PC-9 (cell line): ENCODE measurements at regions not wholly inside any gene's neighbourhood (a gene's known extent, or its start where the extent isn't known, plus 50 kb on each side); places are given as distances from the start of the nearest gene placed in this dataset.

ENCODE experiments used
- BruUV-seq: library from RNA; stranded (reverse); fragments of 400-500 nt; replicated peaks from 2 replicates; lab custom pipeline; 2021; lab: Mats Ljungman, UMichigan
- CTCF ChIA-PET: fragments of 300-600 bp; sonication (Branson Sonifier 250); formaldehyde crosslinking; loops from one replicate; lab custom pipeline; 2022; ENCODE audit warnings: antibody characterized with exemption; lab: Charles Lee
- POLR2A ChIA-PET: fragments of 300-600 bp; sonication (Branson Sonifier 250); formaldehyde crosslinking; loops from one replicate; lab custom pipeline; 2022; ENCODE audit warnings: antibody characterized with exemption; ENCODE audit not compliant: unreplicated experiment; lab: Charles Lee
- DNase-seq, 2 experiments: peaks; one replicate each; pipeline versions ENCODE4 v3.0.0 to v3.0.0-alpha.2; 2015 to 2022; ENCODE audit warnings: mixed read lengths in 1 of 2
- H2AFZ ChIP-seq: fragments of 200-600 bp; sonication (generic); 2 replicates; pipeline ENCODE4 v1.8.1; 2017; ENCODE audit warnings: antibody characterized with exemption
- H3F3A ChIP-seq: fragments of 200-600 bp; sonication (generic); 2 replicates; pipeline ENCODE4 v1.8.1; 2017; ENCODE audit warnings: antibody characterized with exemption, mild to moderate bottlenecking, low read depth; ENCODE audit not compliant: insufficient read depth
- H3K27ac ChIP-seq: fragments of 200-600 bp; sonication (generic); 2 replicates; pipeline ENCODE4 v1.6.1; 2016; ENCODE audit warnings: mixed run types
- H3K27me3 ChIP-seq: fragments of 200-600 bp; sonication (generic); 2 replicates; pipeline ENCODE4 v1.6.1; 2016; ENCODE audit warnings: low read depth, mixed run types; ENCODE audit not compliant: insufficient read depth
- H3K36me3 ChIP-seq: fragments of 200-600 bp; sonication (generic); 2 replicates; pipeline ENCODE4 v1.6.1; 2016; ENCODE audit warnings: low read depth, mixed run types
- H3K4me1 ChIP-seq: fragments of 200-600 bp; sonication (generic); replicated peaks from 2 replicates; pipeline ENCODE4 v1.6.1; 2016; ENCODE audit warnings: mixed run types; ENCODE audit not compliant: insufficient read depth
- H3K4me2 ChIP-seq: fragments of 200-600 bp; sonication (generic); 2 replicates; pipeline ENCODE4 v1.6.1; 2017; ENCODE audit warnings: mixed run types
- H3K4me3 ChIP-seq: fragments of 200-600 bp; sonication (generic); 2 replicates; pipeline ENCODE4 v1.6.1; 2016; ENCODE audit warnings: mixed run types
- H3K79me2 ChIP-seq: fragments of 200-600 bp; sonication (generic); 2 replicates; pipeline ENCODE4 v1.6.1; 2017; ENCODE audit warnings: low read depth, mixed run types
- H3K9me2 ChIP-seq: fragments of 200-600 bp; sonication (generic); 2 replicates; pipeline ENCODE4 v1.8.1; 2017; ENCODE audit warnings: mild to moderate bottlenecking; ENCODE audit not compliant: insufficient read depth
- H3K9me3 ChIP-seq: fragments of 200-600 bp; sonication (generic); 2 replicates; pipeline ENCODE4 v1.8.1; 2016; ENCODE audit warnings: low read depth; ENCODE audit not compliant: insufficient read depth
- H4K20me1 ChIP-seq: fragments of 200-600 bp; sonication (generic); 2 replicates; pipeline ENCODE4 v1.8.1; 2017; ENCODE audit not compliant: insufficient read depth
- CTCF ChIP-seq: fragments of 200-600 bp; sonication (generic); conservative IDR thresholded peaks from 2 replicates; pipeline ENCODE4 v1.6.1; 2017; ENCODE audit warnings: mixed run types, antibody characterized with exemption, mild to moderate bottlenecking, moderate library complexity
- EZH2 ChIP-seq: fragments of 200-600 bp; sonication (generic); IDR thresholded peaks from 2 replicates; pipeline ENCODE4 v1.8.0; 2017; ENCODE audit warnings: antibody characterized with exemption, low read depth
- intact Hi-C: fragments of 100-400 bp; cut with micrococcal nuclease; formaldehyde crosslinking; loops from one replicate; pipeline ENCODE4 v1.10.0; 2022; ENCODE audit not compliant: unreplicated experiment

- Histone ChIP-seq H3K36me3 (no peaks in the 10 kb centered on the region), H3K27me3 (no peaks in the 10 kb centered on the region), H3K4me2 (no peak overlapping the region), H3K9me2 (no peaks in the 10 kb centered on the region), H3K9me3 (no peaks in the 10 kb centered on the region), H4K20me1 (no peaks in the 10 kb centered on the region), H3K4me1 (no peaks in the 10 kb centered on the region), H3K79me2 (no peaks in the 10 kb centered on the region), H3K4me3 (no peak overlapping the region), H3K27ac (no peak overlapping the region), H3F3A (no peaks in the 10 kb centered on the region), H2AFZ (no peak overlapping the region)
- ChIA-PET CTCF (no interaction called here), POLR2A (no interaction called here)
- intact Hi-C loops = no loop called here
- BruUV-seq = no TSS peak
- TF ChIP-seq EZH2 (no peak), CTCF (no peak)
- DNase-seq = no peak
Measured at GRCh38 chr3:29203851-29204250, 77.0 kb upstream of the RBMS3 start.

DNA sequence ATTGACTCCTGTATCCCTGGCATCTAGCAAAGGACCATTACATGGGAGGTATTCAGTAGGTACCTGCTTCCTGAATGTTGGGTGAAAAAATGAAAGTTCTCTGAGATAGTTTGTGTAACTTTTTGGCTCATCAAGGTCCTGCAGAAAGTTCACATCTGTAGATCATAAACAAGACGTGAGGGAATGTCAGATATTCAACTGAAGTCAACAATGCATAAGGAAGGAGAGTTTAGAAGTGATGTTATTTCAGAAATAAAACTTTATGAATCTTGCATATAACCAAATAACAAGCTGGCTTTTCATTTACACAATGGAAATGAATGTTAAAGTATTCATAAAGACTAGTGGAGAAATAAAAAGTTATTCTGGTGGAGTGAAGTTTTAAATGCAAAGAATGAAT, 73.4 kb upstream of the RBMS3 start:
- Histone ChIP-seq H3K36me3 (no peaks in the 10 kb centered on the region), H3K9me2 (no peaks in the 10 kb centered on the region), H2AFZ (no peak overlapping the region), H3K9me3 (no peaks in the 10 kb centered on the region), H3K4me2 (no peak overlapping the region), H3K79me2 (no peaks in the 10 kb centered on the region), H3K4me1 (no peaks in the 10 kb centered on the region), H3K27ac (no peak overlapping the region), H4K20me1 (no peaks in the 10 kb centered on the region), H3K27me3 (no peaks in the 10 kb centered on the region), H3K4me3 (no peak overlapping the region), H3F3A (no peaks in the 10 kb centered on the region)
- POLR2A ChIA-PET = no interaction called here
- DNase-seq = no peak
- TF ChIP-seq EZH2 (no peak), CTCF (no peak)
- BruUV-seq = no TSS peak
- intact Hi-C loops = no loop called here
- CTCF ChIA-PET = no interaction called here

DNA sequence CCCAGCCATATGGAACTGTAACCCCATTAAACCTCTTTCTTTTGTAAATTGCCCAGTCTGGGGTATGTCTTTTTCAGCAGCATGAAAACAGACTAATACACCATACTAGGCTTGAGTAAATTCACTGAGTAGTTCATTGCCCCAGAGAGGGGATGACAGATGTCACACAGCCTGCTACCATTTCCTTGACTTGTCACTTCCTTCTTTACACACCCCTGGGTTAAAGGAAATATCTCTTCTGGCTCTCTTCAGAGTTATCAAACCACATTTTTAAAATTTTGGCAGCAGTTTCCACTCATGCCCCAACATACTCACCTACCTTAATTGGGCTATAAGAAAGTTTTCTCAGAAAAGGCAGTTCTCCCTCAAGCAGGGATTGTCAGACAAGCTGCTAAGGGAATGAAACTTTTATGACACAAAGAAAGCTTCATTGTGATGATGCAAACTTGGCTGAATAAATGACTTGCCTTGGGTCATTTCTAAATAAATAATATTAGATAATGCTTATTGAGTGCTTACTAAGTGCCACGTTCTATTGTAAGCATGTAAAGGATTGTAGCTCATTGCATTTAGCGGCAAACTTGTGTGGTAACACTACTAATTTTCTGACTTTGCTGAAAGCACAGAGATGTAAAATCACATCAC, 68.0 kb upstream of the RBMS3 start:
- CTCF ChIA-PET = no interaction called here
- TF ChIP-seq EZH2 (no peak), CTCF (no peak)
- no peak overlapping the region for H2AFZ ChIP-seq
- no TSS peak for BruUV-seq
- no peaks in the 10 kb centered on the region for H3K36me3 ChIP-seq
- intact Hi-C loops = no loop called here
- no peaks in the 10 kb centered on the region for H3K4me1 ChIP-seq
- no peaks in the 10 kb centered on the region for H3K9me2 ChIP-seq
- POLR2A ChIA-PET = no interaction called here
- no peaks in the 10 kb centered on the region for H3F3A ChIP-seq
- H3K9me3 ChIP-seq = no peaks in the 10 kb centered on the region
- no peaks in the 10 kb centered on the region for H3K79me2 ChIP-seq
- no peaks in the 10 kb centered on the region for H4K20me1 ChIP-seq
- no peak overlapping the region for H3K27ac ChIP-seq
- DNase-seq = no peak
- no peak overlapping the region for H3K4me2 ChIP-seq
- H3K27me3 ChIP-seq = no peaks in the 10 kb centered on the region
- H3K4me3 ChIP-seq = no peak overlapping the region
